NCI-H128 (cell line): ENCODE measurements at regions not wholly inside any gene's neighbourhood (a gene's known extent, or its start where the extent isn't known, plus 50 kb on each side); places are given as distances from the start of the nearest gene placed in this dataset.

Experiments used
- DNase-seq: peaks from one replicate; lab custom pipeline; 2025; ENCODE audit not compliant: unreplicated experiment; lab: John Stamatoyannopoulos, UW

DNA sequence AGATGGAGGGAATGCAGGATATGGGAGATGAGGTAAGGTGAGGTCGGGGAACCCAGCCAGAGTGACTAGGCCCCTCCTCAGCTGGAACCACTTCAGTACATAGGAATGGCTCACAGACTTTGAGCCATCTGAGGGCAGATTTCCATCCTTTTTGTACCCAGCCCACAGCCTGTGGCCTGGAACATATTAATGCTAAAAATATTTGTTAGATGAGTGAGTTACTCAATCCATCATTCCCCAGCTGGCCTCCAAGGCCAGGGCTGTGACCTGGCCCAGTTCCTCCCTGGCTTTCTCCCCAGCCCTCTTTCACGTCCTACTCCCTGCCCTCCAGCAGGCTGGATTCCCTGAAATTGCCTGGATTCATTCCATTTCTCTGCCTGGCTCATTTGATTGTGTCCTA lies 57.2 kb upstream of the PRDM11 start:
- DNase-seq: no peak

DNA sequence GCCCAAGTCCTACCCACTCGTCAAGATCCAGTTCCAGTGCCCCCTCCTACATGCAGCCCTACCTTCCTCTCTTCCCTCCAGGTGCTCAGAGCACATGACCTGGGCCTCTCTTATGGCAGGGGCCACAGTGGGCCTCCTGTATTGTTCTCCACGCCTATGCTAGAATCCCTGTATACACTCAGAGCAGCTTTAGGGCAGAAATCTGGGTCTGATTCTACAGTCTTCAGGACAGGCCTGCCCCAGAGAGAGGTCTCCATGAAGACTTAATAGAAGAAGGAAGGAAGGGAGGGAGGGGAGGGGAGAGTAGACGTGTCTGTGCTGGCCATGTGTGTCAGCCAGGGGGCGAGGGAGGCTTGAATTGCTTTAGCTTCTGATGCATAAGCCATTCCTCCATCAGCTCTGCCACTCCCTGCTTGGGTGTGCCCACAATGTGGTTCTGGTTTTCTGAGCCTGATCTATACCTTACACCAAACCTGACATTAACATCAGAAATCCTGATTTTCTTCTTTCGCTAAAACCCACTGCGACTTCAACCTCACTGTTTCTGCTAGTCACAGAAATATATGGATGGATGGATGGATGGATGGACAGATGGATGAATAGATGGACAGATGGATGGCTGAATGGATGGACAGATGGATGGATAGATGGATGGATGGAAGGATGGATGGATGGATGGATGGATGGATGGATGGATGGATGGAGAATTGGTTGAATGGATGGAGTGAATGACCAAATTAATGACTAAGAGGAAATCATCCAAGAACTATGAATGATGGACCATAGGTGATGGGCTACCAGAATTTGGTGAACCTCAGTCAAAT lies 56.6 kb upstream of the PRDM11 start:
- no peak for DNase-seq

DNA sequence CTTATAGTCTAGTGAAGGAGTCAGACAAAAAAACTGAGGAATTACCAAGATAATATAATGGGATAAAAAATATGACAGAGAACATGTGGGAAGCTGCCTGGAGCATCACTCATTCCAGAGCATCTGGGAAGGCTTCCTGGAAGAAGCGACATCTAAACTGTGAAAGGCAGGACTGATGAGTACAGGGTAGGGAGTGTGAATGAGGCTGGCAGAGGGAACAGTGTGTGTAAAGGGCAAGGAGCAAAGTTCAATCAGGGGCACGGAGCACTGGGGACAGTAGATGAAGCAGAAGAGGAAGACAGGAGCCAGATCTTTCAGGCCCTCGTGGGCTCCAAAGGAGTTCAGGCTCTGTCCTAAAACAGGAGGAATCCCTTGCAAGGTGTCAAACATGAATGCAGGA lies 55.8 kb upstream of the PRDM11 start:
- DNase-seq: no peak

DNA sequence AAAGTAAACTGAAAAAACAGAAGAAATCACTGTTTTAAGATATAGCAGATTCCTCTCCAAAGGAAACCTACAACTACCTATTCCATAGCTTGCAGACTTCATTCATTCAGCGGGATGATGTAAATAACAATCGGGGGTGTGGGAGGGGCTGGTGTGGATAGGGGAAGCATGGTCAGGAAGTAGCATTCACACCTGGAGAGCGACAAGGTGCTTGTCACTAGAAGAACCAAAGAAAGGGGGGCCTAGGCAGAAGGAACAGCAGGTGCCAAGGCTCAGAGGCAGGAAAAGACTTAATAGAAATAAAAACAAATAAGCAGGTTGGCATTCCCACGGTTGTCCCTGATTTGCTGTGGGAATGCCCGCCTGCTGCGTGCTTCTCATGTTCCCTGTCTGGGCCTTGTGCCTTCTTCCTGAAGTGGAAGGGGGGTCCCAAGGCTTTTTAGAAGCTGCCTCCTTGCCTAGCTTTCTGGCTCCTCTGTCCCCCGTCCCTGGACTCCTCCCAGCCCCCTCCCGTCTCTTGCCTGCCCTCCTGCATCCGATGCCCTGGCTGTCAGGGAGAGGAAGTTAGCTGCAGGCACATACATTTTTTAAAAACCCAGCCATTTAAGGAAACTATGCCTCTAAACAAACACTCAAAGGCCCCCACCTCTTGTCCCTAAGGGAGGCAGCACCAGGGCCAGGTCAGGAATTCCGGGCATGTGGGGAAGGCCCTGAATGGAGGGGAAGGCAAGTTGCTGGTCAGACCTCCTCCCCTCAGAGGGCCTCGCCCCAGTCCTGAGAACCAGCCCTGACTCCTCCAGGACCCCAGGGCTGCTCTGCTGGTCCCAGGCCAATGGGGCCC lies 54.7 kb upstream of the PRDM11 start:
- no peak for DNase-seq

DNA sequence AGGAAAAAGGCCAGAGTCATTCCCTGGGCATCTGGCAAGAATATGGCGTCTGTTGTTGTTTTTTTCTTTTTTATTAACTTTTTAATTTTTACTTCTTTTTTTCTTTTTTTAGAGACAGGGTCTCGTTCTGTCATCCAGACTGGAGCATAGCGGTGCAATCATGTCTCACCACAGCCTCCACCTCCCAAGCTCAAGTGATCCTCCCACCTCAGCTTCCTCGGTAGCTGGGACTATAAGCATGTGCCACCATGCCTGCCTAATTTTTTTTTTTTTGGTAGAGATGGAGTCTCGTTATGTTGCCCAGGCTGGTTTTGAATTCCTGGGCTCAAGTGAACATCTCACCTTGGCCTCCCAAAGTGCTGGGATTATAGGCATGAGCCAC lies 54.0 kb upstream of the PRDM11 start:
- DNase-seq: no peak

DNA sequence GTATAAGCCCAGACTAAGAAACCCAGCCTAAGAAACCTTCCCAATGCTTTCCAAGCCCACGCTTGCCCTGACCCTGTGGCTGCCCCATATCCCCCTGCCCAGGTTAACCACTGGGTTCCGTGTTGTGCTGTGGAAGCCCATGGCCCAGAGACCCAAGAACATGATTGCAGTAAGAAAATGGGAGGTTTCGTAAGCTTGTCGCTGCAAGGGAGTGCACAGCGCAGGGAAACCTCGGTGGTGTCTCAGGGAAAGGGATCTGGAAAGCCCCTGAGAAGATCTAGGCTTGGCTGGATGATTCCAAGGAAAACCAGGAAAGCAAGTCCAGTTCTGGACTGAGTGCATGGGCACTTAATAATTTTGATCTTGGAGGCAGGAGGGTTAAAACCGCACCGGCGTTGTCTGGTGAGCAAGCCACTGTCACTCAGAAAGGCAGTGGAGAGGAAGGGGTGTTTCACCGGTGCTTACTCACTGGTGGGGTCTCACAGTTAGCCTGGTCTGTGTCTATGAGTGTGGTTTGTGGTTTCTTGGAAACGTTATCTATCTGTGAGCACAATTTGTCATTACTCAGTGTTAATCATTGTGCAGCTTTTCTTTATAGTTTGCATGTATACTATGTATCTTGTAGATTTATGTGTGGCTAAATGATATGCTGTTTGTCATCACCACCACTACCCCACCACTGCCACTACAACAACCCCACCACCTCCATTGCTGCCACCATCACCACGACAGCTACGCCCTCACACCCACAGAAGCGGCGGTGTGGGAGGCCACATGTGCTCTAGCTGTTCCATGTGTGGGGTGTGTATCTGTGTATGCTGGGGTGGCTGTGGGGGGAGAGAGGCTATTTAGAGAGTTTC lies 53.3 kb upstream of the PRDM11 start:
- no peak for DNase-seq

DNA sequence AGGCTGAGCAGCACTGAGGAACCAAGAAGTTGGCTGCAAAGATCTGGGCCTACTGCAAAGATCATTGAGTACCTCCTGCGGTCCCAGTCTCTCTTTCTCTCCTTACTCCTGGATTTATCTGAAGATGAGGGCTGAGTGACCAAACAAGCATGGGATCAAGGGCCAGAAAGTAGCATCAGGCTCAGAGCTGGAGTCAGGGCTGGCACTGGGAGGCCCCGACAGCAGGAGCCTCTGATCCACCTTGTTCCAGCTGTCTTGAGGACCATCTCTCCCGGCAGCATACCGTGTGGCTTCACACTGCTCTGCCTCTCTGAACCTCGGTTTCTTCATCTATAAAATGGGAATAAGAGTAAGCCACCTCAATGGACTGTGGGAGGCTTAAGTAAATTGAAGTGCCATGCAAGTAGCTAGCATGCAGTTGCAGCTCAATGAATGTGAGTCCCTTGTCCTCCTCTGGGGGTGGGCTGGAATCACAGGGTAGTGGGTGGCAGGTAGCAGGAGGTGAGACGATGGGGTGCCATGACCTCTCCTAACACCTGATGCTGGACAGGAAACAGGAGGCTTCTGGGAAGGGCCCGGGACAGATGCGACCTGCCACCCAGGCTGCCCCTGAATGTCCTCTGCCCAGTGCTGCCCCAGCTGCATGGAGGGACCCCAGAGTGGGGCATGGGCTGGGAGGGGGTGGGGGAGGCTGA lies 52.5 kb upstream of the PRDM11 start:
- DNase-seq: no peak

DNA sequence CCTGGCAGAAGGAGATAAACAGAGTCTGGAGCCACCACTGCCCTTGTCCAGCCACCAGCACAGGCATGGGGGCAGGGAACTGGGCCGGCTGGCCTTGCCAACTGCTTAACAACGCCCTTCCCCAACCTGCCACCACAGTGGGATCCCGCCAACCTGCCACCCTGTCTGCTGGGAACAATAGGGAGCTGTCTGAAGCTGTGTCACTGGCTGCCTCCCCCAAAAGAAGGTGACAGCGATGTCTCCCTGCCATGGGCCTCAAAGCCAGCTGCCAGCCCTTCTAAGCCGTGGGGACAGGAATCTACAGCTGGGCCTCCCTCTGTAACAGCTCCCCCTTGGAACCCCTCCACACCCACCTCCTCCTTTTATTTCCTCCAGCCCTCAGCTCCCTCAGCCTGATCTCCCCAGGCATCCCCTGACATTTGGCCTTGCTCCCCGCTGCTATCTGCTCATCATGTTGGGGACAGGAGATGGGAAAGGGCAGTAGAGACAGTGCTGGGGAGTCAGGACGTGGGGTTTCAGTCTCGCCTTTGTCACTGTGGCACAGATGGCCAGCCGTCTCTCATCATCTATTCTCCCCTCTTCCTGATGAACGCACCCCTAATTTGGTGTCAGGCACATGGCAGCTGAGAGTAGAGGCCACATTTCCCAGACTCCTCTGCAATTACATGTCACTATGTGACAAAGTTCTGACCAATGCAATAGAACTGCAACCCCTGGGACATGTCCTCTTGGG lies 51.3 kb upstream of the PRDM11 start:
- no peak for DNase-seq

DNA sequence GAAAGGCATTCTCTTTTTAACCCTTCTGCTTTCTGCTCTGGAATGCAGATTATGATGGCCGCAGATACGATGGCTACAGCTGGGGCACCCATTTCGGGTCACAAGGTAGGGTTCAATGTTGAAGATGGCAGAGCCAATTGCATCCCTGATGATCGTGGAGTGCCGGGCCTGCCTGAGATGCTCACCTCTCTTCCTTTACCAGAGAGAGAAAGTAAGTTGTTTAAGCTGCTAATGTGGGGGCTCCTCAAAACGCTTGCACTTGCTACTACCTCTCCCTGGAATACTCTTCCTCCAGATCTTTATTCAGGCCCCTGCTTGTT lies 50.8 kb upstream of the PRDM11 start:
- no peak for DNase-seq

DNA sequence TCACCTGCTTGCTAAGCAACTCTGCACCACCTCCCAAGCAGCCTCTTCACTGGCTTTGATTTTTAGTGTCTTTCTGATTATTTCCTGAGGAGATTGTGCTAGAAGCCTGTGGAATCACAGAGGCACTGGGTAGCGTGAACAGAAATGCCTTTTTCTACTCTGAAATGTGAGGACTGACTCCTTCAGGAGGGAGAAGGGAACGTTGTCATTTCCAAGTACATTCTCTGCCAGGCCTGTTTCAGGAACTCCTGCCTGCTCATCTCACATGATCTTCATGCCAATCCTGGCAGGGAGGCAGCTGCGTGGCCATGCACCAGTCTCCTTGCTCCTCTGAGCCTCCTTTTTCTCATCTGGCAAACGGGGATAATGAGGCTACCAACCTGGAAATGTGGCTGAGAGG lies 49.8 kb upstream of the PRDM11 start:
- DNase-seq: no peak
